Adrenal gland (tissue), 5 donors: ENCODE measurements at regions not wholly inside any gene's neighbourhood (a gene's known extent, or its start where the extent isn't known, plus 50 kb on each side); places are given as distances from the start of the nearest gene placed in this dataset.

Experiments used
- POLR2A ChIP-seq, 2 donors: fragments of 450-650 bp; IDR thresholded peaks; one replicate each; pipeline ENCODE4 v1.6.1; 2017; ENCODE audit warnings: antibody characterized with exemption in 2 of 2, mild to moderate bottlenecking in 2 of 2, moderate library complexity in 1 of 2
- TF ChIP-seq, protein P1 (sequence below), 6 experiments: fragments of 450-650 bp in 4 of 6; fragments of 200-600 bp in 2 of 6; sonication (generic) in 1 of 6; IDR thresholded peaks; 1 replicate in 5 of 6; 2 replicates in 1 of 6; pipeline versions ENCODE4 v1.5.1 to v1.8.0; 2016 to 2021; ENCODE audit warnings: antibody characterized with exemption in 6 of 6, mild to moderate bottlenecking in 2 of 6, moderate library complexity in 1 of 6
- donor health status: DM: no; HTN: no; CAD: no.

DNA sequence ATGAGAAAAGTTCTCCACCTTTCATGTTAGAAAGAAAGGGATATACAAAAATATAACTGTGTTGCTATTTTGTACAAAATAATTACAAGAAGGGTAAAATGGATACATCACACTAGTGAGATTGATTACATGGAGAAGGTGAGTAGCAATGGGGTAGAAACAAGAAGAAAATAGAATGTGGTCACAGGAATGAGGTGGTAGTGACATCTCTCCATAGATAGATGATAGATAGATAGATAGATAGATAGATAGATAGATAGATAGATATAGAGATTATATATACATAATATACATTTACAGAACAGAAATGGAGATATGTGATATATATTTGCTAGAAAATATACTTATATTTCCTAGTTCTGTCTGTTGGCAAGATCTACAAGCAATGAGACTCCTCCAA, 95.3 kb upstream of the RGPD4 start:
- TF ChIP-seq, protein P1, sequence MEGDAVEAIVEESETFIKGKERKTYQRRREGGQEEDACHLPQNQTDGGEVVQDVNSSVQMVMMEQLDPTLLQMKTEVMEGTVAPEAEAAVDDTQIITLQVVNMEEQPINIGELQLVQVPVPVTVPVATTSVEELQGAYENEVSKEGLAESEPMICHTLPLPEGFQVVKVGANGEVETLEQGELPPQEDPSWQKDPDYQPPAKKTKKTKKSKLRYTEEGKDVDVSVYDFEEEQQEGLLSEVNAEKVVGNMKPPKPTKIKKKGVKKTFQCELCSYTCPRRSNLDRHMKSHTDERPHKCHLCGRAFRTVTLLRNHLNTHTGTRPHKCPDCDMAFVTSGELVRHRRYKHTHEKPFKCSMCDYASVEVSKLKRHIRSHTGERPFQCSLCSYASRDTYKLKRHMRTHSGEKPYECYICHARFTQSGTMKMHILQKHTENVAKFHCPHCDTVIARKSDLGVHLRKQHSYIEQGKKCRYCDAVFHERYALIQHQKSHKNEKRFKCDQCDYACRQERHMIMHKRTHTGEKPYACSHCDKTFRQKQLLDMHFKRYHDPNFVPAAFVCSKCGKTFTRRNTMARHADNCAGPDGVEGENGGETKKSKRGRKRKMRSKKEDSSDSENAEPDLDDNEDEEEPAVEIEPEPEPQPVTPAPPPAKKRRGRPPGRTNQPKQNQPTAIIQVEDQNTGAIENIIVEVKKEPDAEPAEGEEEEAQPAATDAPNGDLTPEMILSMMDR (IDR thresholded peaks at IDR 0.05), result no peak
- TF ChIP-seq POLR2A (IDR thresholded peaks at IDR 0.05), result no peak
